ENCODE measurements at regions not wholly inside any gene's neighbourhood (a gene's known extent, or its start where the extent isn't known, plus 50 kb on each side); places are given as distances from the start of the nearest gene placed in this dataset.
A peak's percentile ranks its signal among the peaks of the same experiment; 100 is the strongest.
"Not testable (repeated sequence)": the region's sequence is repeated elsewhere in the genome, so short reads cannot be mapped to it uniquely, and the experiment has no call there.

DNA sequence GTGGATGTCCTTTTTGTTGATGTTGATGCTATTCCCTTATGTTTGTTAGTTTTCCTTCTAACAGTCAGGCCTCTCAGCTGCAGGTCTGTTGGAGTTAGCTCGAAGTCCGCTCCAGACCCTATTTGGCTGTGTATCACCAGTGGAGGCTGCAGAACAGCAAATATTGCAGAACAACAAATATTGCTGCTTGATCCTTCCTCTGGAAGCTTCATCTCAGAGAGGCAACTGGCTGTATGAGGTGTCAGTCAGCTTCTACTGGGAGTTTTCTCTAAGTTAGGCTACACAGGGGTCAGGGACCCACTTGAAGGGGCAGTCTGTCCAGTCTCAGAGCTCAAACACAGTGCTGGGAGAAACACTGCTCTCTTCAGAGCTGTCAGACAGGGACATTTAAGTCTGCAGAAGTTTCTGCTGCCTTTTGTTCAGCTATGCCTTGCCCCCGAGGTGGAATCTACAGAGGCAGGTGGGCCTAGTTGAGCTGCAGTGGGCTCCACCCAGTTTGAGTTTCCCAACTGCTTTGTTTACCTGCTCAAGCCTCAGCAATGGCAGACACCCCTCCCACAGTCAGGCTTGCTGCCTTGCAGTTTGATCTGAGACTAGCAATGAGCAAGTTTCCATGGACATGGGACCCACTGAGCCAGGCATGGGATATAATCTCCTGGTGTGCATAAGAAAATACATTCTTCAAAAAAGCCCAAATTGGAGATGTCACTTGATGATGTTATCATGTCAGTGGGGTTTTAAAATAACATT, 99.5 kb downstream of the KDM5D start:
- no peak for ATAC-seq

DNA sequence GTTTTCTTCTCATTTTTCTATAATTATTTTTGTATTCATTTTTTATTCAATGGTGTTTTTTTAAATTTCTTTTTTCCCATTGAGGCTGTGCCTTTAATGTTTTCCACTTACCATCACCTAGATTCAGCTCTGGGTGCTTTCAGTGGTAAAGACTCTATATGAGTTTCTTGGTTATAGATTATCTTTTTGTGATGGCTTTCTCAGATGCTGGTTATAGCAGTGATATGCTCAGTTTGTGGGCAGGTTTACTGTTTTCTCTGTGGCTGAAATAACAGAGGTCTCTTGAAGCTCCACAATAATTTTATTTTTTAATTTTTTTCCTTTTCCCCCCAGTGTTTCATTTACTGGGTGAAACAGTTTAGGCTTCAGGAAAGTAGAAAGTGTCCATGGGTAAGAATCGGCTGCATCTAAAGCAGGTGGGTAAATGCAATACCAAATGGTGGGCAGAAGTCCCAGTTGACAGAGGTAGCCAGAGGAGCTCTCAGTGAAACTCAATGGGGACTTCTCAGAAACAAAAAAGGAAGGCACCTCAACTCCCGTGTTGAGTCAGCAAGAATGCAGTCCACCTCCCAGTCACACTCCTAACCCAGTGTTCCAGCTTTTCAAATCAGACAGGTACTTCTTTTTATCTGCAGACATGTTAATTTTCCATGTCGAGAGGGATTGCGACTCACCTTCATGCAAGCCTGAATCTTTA, 106.7 kb downstream of the KDM5D start:
- ATAC-seq = no peak

DNA sequence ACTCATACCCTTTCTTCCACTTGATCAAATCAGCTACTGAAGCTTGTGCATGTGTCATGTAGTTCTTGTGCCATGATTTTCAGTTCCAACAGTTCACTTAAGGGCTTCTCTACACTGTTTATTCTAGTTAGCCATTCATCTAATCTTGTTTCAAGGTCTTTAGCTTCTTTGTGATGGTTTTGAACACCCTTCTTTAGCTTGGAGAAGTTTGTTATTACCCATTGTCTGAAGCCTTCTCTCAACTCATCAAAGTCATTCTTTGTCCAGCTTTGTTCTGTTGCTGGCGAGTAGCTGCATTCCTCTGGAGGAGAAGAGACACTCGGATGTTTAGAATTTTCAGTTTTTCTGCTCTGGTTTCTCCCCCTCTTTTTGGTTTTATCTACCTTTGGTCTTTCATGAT, 115.6 kb downstream of the KDM5D start:
- ATAC-seq = no peak

DNA sequence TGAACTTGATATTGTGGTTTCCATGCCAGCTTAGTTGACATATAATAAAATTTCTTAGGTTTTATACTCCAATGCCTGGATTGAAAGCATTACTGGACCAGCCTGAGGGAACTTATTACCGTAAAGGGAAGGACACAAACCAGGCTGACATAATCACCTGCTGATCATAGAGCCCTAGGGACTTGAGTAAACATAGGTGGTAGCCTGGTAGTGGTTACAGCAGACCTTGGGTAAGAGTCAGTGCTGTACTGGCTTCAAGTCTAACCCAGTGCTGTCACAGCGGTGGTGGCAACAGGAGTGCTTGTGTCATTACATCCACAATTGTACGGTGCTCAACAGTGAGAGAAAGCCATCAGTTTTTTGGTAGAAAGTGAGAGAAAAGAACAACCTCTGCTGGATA, 122.1 kb downstream of the KDM5D start:
- ATAC-seq = no peak

DNA sequence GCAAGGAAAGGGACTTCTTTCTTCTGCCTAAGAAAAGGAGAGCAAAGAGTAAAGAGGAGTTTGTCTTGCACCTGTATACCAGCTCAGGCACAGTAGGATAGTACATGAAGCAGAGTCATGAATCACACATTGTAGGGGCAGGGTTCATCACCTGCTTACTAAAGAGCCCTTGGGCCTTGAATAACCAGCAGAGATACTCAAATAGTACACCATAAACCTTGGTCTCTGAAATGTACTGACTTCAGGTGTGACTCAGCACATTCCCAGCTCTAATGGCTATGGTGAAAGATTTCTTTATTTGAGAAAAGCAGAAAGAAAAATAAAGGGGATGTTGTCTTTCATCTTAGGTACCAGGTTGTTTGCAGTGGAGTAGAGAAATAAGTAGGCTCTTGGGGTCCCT, 122.8 kb downstream of the KDM5D start:
- ATAC-seq = no peak

DNA sequence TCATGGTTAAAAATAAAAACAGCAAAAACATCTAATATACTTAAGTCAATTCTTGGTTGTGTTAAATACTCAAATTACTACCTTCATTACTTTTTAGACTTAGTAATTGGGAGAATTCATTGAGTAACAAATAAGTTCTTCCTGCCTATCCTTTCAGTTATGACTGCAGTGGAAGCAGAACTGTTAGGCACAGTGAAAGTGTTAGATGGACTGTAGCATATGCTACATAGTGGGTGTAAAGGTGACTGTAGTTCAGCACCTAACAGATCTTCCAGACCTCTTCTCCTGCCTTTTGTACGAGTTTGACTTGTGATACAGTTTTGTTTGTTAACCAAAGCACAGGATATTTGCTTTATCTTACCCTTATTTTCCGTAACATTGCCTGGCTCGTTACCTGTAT, 143.4 kb downstream of the KDM5D start:
- ATAC-seq = no peak

DNA sequence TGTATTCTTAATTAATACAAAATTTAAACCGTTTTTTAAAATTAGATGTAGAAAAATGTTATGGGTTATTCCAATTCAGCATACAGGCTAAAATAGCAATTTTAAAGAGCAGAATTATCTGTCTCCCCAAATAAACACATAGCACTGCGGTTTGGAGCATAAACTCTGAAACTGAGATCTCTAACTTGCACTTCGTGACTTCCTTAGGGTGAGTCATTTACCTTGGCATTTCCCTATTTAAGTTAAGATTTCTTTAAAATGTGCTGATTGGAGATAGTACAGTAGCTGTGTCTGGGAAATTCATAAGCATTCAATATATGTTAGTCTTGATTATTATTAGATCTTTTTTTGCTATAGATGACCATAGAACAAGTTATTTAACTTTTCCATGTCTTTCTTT, 143.8 kb downstream of the KDM5D start:
- ATAC-seq = no peak

DNA sequence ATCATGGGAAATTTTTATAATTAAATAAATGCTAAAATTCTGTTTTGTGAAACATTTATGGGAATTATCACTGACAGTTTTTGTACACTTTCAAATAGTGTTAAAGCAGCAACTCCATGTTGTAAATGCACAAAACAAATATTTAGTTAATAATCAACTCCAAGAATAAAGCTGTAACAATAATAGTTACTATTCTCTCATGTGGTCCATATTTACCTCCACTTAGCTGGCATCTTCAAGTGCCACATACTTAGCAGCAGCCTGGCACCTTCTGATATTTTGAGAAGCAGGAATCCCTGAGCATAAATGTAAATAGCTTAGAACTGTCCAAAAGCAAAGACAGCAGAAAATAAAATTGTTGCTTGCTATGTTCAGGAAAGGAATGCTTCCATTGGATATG, 154.3 kb downstream of the KDM5D start:
- no peak for ATAC-seq

DNA sequence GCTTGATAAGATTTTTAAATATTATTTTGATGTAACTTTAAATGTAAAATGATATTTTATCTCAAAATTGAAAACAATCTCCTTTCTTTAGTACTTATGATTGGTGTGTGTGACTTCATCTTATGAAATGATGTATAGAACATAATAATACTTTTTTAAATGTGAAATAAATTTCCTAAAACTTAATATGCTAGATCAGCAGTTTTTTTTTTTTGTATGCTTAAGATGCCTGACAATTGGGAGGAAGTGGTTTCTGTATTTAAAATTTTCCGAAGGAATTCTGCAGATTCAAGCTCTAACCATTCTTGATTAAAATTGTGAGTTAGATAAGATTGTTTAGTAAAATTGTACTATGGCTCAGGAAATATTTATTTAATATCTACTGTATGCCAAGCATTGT, 154.9 kb downstream of the KDM5D start:
- ATAC-seq = no peak

DNA sequence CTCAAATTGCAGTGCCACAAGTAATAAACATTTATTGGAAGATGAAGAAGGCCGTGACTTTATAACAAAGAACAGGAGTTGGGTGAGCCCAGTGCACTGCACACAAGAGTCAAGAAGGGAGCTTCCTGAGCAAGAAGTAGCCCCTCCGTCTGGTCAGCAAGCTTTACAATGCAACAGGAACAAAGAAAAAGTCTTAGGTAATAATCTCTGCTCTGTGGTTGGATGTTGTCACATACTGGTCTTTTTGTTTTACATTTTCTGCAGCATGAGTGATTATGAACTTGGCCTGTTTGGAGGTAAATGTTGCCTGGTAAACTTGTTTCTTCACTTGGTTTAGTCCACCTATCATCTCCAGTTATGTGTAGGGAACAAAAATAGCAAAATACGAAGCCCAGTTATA, 157.2 kb downstream of the KDM5D start:
- no peak for ATAC-seq

DNA sequence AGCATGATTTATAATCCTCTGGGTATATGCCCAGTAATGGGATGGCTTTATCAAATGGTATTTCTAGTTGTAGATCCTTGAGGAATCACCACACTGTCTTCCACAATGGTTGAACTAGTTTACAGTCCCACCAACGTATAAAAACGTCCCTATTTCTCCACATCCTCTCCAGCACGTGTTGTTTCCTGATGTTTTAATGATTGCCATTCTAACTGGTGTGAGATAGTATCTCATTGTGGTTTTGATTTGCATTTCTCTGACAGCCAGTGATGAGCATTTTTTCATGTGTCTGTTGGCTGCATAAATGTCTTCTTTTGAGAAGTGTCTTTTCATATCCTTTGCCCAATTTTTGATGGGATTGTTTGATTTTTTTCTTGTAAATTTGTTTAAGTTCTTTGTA, 163.5 kb downstream of the KDM5D start:
- ATAC-seq = not testable (repeated sequence)

DNA sequence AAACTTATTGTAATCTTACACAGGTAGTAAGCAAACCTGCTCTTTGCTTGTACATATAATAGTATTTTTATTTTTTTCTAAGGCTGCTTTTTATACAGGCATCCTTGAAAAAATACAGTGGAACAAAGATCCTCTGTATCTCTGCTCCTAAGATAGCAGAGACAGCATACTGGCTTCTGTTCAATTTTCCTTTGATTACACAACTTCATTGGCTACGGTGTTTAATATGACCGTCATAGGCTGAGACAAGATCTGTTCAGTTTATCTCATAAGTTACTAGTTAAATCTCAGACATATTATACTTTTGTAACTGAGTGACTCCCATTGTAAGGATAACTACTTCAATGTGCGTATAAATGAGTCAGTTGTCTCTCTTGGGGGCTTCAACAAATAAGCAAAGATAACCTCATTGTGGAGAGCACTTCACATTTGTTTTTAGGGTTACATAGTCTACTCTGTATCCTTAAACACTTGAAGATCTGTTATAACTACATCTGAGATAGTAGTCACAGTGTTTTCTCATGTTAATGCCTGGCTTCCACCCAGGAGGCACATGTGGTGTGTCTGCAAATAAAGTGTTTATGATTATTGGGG, 166.1 kb downstream of the KDM5D start:
- ATAC-seq = no peak

DNA sequence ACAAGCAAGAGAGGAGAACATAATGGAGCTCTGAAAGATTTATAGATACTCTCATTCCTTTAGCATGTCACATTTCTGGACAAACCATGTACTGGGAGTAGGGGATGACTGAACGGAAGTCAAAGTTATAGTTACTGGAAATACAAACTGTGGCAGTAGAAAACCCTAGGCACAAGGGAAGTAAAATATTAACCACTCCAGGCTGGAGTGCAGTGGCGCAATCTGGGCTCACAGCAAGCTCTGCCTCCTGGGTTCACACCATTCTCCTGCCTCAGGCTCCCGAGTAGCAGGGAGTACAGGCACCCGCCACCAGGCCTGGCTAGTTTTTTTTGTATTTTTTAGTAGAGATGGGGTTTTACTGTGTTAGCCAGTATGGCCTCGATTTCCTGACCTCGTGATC, 167.3 kb downstream of the KDM5D start:
- ATAC-seq = no peak

DNA sequence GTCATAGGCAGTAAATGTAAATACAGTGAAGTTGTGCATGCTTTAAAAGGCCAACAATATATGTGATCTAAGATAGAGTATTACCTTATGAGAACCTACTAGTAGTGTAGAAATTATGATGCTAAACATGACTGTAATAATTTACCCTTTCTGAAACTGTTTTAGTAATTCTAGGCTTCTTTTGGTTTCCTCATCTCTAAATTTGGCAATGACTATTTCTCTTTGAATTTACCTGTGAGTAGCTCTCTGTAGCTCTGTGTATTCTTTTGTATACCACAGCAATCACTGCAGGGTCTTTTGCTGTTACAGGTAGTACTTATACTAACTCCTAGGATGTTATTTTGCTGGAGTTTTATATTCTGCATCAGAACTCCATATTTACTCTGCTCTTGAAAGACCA, 169.6 kb downstream of the KDM5D start:
- ATAC-seq = peak; percentile 55 to 74

DNA sequence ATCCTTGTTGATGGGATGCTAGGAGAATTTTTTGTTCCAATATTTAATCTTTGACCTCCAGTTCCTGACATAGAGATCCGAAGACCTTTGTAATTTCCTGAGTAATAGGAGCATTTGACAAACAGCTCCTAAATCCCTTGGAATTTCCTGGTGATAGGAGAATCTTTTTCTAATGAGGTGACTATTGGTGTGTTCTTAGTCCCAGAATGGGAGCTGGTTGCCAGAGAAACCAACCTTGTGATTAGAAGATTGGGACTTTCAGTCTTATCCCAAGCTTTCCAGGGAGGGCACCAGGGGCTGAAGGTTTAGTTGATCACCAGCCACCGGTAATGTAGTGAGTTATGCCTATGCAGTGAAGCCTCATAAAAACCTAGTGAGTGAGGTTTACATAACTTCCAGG, 170.9 kb downstream of the KDM5D start:
- no peak for ATAC-seq

DNA sequence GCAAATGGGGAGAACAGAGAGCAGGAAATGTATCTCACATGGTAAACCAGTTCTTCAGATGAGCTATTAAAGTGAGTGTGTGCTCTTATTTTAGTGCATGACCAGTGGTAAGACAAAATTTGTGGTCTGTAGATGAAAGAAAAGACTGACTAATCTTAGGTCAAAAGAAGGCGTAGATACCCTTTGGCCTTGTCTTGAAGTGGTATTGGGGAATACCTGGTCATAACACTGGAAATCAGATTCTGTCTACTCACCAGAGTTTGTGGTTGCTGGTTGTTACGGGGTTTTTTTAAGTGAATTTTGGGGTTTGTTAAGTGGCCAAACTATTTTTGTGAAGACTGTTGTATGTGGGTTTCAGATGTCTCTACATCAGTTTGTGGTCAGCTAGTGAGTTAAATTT, 173.5 kb downstream of the KDM5D start:
- ATAC-seq = peak; percentile 3 to 5

DNA sequence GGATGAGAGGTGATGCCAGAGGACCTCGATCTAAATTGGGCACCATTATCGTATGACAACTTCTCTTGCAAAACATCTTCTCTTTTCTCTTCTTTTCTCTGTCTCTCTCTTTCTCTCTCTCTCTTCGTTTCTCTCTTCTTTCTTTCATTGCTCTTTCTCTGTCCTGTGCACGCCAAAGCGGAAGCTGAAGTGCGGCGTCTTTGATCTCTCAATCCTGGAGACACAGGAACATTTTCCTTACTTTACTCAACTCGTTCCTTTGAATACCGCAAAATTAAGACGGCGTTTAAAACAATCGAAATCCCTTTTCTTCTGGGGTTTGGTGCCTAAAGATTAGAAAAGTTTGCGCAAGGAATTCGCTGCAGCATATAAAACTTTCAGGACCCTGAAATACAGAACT, 176.6 kb downstream of the KDM5D start:
- ATAC-seq = no peak

DNA sequence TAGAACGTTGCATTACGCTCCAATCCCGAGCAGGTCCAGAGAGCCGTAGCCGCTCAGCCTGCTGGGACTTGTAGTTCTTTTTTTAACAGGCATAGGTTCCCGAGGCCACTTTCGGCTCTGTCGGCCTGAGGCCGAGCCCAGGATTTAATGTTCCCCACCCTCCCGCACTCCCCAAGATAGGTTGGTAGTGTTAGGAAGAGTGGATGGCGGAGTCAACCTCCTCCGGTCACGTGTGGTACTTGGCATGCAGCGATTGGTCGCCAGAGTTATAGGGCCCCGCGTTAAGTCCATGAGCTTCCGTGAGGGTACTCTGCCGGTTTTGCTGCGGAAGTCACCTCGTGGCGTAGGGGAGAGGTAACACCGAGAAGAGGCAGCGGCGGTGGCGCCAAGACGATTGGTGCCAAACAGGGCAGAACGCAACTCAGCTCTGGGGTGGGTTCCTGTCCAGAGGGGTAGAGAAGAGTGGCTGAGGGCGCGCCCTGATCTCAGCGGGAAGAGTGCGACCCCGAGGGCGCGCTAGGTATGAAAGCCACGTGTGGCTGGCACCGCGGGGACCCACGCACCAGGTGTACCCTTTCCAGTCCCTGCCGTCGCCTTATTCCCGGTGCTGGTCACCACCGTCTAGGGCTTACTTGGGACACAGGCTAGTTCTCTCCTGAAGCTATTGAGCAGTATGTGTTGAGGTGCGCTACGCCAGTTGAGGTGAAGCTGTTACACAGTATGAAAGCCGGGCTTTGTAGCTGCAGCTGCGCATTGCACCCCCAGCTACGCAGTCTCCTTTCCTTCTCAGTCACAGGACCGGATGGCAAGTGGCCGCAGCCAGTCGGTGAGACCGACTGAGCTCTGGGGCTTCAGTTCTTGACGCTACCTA, 177.2 kb downstream of the KDM5D start:
- peak; percentile 90 to 91 for ATAC-seq

DNA sequence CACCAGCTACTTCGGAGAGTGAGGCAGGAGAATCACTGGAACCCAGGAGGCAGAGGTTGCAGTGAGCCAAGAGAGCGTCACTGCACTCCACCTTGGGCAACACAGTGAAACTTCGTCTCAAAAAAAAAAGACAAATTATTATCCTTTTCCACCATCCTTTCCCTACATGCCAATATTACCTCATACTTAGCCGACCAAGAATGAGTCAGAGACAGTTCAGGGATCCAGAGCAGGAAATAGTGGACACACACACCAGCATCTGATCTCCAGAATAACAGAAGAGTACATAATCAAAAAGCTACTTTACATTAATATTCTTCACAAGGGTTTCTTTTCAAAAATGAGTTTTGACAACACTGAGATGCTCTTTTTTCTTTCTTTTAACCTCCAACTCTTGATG, 185.4 kb downstream of the KDM5D start:
- no peak for ATAC-seq

DNA sequence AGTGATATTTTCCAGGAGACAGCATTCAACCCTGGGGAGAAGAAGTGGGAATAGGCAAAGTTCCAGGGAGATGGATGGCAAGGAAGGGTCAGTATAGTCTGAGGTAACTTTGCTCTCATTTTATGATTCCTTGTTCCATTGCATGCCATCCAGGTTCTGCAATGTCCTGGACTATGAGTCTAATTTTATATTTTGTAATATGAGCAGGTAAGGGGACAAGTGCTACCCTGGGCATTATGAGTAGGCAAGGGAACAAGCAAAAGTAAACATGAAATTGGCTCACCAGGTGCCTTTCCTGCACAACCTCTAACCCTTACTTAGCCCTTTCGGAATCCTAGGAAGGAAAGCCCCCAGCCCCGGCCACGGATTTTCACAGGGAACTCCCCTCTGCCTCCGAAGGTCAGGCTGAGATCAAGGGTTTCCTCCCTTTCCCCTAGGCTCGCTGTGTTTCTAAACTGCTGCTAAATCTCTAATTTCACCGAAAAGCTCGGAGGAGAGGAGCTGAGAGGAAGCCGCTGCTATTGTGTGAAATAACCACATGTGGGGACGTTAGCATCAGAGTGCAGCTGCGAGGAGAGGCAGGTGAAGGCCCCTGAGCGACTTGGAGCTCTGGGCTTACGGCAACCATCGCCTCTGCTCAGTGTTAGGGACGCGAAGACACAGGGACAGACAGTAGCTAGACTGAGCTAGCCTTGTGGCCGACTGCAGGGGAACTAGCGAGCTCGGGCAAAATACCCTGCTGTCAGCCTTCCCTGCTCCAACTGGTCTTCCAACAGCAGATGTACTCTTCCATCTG, 194.7 kb downstream of the KDM5D start:
- no peak for ATAC-seq

DNA sequence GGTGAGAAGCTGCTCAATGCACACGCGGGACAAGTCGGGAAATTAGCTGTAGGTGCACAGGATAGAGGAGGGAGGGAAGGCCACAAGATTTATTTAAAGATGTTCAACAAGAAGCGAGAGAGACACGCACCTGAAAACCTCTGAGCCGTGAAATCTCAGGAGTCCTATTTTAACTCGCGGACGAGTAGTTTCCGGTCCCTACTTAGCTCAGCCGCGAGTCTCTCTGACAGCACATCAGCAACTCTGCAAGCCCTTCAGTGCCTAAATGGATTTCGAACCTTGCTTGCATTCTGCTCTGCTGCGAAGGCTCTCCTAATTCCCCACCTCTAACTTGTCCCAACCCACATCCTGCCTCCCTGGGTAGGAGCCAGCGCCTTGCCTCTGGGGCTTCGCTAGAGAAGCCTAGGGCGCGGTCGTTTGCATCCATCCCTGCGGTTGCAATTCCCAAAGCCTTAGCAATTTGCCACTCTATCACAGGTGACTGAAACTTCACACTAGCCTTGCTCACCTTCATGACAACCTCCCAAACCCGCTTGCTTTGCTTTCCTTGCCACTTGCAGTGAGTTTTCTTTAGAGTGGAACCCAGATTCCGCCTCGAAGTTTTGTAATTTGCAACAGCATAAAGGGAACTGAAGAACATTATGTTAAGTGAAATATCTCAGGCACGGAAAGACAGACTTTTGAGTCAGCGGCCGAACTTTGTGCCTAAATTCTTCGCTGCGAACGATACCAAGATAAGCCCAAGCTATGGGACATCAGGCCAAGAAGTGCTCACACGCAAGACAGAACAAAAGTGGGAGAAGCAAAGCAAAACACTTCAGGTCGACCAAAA, 202.8 kb downstream of the KDM5D start:
- no peak for ATAC-seq

All from activated CD4-positive, CD25-positive, alpha-beta regulatory T cell treated with anti-CD3 and anti-CD28 coated beads, Interleukin-2, amount 50 U/mL, for 24 hours (primary cell).